ENCODE measurements at regions not wholly inside any gene's neighbourhood (a gene's known extent, or its start where the extent isn't known, plus 50 kb on each side); places are given as distances from the start of the nearest gene placed in this dataset.
A peak's percentile ranks its signal among the peaks of the same experiment; 100 is the strongest.

- DNase-seq: no peak
- H3K36me3 ChIP-seq: no peaks in the 10 kb centered on the region
- ATAC-seq: no peak
- H3K9me3 ChIP-seq: no peaks in the 10 kb centered on the region
- H3K27ac ChIP-seq: no peak overlapping the region
- intact Hi-C loops (cut with DNase I): no loop called here
- no peaks in the 10 kb centered on the region for H3K27me3 ChIP-seq
- H3K4me3 ChIP-seq: no peak overlapping the region
- H3K4me1 ChIP-seq: no peaks in the 10 kb centered on the region
- TF ChIP-seq, protein P1, sequence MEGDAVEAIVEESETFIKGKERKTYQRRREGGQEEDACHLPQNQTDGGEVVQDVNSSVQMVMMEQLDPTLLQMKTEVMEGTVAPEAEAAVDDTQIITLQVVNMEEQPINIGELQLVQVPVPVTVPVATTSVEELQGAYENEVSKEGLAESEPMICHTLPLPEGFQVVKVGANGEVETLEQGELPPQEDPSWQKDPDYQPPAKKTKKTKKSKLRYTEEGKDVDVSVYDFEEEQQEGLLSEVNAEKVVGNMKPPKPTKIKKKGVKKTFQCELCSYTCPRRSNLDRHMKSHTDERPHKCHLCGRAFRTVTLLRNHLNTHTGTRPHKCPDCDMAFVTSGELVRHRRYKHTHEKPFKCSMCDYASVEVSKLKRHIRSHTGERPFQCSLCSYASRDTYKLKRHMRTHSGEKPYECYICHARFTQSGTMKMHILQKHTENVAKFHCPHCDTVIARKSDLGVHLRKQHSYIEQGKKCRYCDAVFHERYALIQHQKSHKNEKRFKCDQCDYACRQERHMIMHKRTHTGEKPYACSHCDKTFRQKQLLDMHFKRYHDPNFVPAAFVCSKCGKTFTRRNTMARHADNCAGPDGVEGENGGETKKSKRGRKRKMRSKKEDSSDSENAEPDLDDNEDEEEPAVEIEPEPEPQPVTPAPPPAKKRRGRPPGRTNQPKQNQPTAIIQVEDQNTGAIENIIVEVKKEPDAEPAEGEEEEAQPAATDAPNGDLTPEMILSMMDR (IDR thresholded peaks at IDR 0.05): no peak
Observed at GRCh38 chr15:61315471-61315870, 86.4 kb upstream of the RORA start.

DNA sequence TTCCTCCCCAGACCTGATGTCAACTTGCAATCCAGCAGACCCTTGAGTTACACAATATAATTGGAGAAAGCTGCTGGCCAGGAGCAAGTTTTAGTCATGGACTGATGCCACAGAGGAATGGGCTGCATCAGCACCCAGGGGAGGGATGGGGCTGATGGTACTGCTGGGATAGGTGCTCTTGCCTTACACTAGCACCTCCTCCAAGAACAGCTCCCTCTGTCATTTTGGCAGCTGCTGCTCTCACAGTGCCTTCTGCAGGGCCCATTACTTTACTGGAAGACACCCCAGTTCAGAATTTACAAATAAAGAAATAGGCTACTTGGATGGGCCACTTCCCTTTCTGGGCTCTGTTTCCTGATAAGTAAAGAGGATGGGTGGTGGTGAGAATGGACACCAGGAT, 85.3 kb upstream of the RORA start:
- DNase-seq (no peak), ATAC-seq (no peak)
- H3K9me3 ChIP-seq: no peaks in the 10 kb centered on the region
- TF ChIP-seq, protein P1 (IDR thresholded peaks at IDR 0.05): no peak
- H3K4me3 ChIP-seq: no peak overlapping the region
- no peaks in the 10 kb centered on the region for H3K4me1 ChIP-seq
- no peak overlapping the region for H3K27ac ChIP-seq
- intact Hi-C loops (cut with DNase I): no loop called here
- no peaks in the 10 kb centered on the region for H3K27me3 ChIP-seq
- no peaks in the 10 kb centered on the region for H3K36me3 ChIP-seq

DNA sequence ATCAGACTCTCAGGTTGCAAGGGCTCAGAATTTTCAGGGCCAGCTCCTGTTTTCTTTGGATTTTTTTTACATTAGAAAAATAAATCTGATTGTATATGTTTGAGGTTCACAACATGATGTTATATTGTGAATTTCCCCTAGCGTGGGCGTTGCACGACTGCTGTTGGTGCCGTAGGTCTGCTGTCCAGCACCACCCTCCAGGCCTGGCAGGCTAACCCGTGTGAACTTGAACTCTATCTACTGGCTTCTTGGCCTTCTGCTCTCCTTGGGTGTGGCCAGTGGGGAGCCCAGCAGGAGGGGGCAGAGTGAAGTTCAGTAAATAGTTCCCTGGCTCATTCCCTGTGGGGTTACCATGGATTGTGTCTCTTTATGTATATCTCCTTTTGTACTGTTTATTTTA, 80.5 kb upstream of the RORA start:
- TF ChIP-seq, protein P1 (IDR thresholded peaks at IDR 0.05): no peak
- H3K27me3 ChIP-seq: no peaks in the 10 kb centered on the region
- H3K36me3 ChIP-seq: no peaks in the 10 kb centered on the region
- no peak overlapping the region for H3K4me3 ChIP-seq
- DNase-seq (peak in 1 of 4 donors; percentile 39), ATAC-seq (no peak)
- no peak overlapping the region for H3K27ac ChIP-seq
- no peaks in the 10 kb centered on the region for H3K9me3 ChIP-seq
- no peaks in the 10 kb centered on the region for H3K4me1 ChIP-seq
- intact Hi-C loops (cut with DNase I): no loop called here

GRCh38 chr15:61309031-61309511, 80.0 kb upstream of the RORA start:
- Histone ChIP-seq H3K27me3 (no peaks in the 10 kb centered on the region), H3K36me3 (no peaks in the 10 kb centered on the region), H3K27ac (no peak overlapping the region), H3K4me1 (no peaks in the 10 kb centered on the region), H3K9me3 (no peaks in the 10 kb centered on the region), H3K4me3 (no peak overlapping the region)
- no peak for ATAC-seq
- TF ChIP-seq, protein P1 (IDR thresholded peaks at IDR 0.05): no peak
- peak in 2 of 4 donors; percentile 65 to 70 for DNase-seq
- intact Hi-C loops (cut with DNase I): no loop called here

DNA sequence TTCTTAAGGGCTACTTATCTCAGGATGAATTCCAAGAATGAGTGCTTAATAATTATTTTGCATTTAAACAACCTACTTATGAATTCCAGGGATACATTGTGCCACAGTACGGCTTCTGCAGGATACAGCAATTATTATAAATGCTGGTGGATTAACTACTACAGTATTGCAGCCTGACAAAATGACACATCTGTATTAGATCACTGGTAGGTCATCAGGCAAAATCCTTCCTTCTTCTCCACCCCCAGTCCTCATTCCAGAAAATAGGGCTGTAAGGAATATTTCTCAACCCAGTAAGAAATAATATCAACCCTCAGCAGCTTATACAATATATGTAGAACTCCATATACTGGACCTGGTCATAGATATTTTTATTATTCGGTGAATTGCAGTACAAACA, 79.3 kb upstream of the RORA start:
- intact Hi-C loops (cut with DNase I): no loop called here
- Histone ChIP-seq H3K27me3 (no peaks in the 10 kb centered on the region), H3K4me3 (no peak overlapping the region), H3K27ac (no peak overlapping the region), H3K9me3 (no peaks in the 10 kb centered on the region), H3K4me1 (no peaks in the 10 kb centered on the region), H3K36me3 (no peaks in the 10 kb centered on the region)
- DNase-seq (peak in 2 of 4 donors; percentile 68 to 72), ATAC-seq (peak; percentile 21)
- TF ChIP-seq, protein P1 (IDR thresholded peaks at IDR 0.05): no peak

Data from left lung (tissue), 4 donors.